Liver (tissue), 3 donors: ENCODE measurements at regions not wholly inside any gene's neighbourhood (a gene's known extent, or its start where the extent isn't known, plus 50 kb on each side); places are given as distances from the start of the nearest gene placed in this dataset.
"Not testable (repeated sequence)": the region's sequence is repeated elsewhere in the genome, so short reads cannot be mapped to it uniquely, and the experiment has no call there.

Experiments used
- CTCF ChIP-seq: fragments of 150-350 bp; IDR thresholded peaks from 2 replicates; pipeline ENCODE4 v1.5.1; 2017; ENCODE audit warnings: improper control_type of control experiment, low read depth, low read length; ENCODE audit not compliant: missing input control
- GABPA ChIP-seq, 2 donors: IDR thresholded peaks in 1 of 2; conservative IDR thresholded peaks in 1 of 2; 2 replicates each; pipeline ENCODE4 v1.6.1; 2016; ENCODE audit warnings: antibody characterized with exemption in 2 of 2, mild to moderate bottlenecking in 1 of 2, moderate library complexity in 1 of 2
- JUND ChIP-seq, 2 donors: IDR thresholded peaks; 2 replicates each; pipeline ENCODE4 v1.6.1; 2016; ENCODE audit warnings: antibody characterized with exemption in 2 of 2
- NR2F2 ChIP-seq: IDR thresholded peaks from 2 replicates; pipeline ENCODE4 v1.6.1; 2016; ENCODE audit warnings: antibody characterized with exemption
- RAD21 ChIP-seq, 2 donors: IDR thresholded peaks; 2 replicates each; pipeline ENCODE4 v1.6.1; 2016; ENCODE audit warnings: antibody characterized with exemption in 2 of 2, mild to moderate bottlenecking in 2 of 2
- REST ChIP-seq: IDR thresholded peaks from 2 replicates; pipeline ENCODE4 v1.6.1; 2016; ENCODE audit warnings: antibody characterized with exemption, mild to moderate bottlenecking
- TF ChIP-seq, protein P1 (sequence below): IDR thresholded peaks from 2 replicates; pipeline ENCODE4 v1.6.1; 2016; ENCODE audit warnings: antibody characterized with exemption
- donor health status: healthy.
- donor health status: healthy.

- not testable (repeated sequence) for TF ChIP-seq GABPA (IDR thresholded peaks at IDR 0.05 in 1 of 2, conservative IDR thresholded peaks at IDR 0.05 in 1 of 2); REST; JUND (IDR thresholded peaks at IDR 0.05); CTCF; NR2F2; RAD21 (IDR thresholded peaks at IDR 0.05)
- TF ChIP-seq, protein P1, sequence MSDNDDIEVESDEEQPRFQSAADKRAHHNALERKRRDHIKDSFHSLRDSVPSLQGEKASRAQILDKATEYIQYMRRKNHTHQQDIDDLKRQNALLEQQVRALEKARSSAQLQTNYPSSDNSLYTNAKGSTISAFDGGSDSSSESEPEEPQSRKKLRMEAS = not testable (repeated sequence)
Observed at GRCh38 chr13:16145652-16146051, 3036.0 kb downstream of the TUBA3C start.
